Right lobe of liver (tissue), 6 donors: ENCODE measurements at regions not wholly inside any gene's neighbourhood (a gene's known extent, or its start where the extent isn't known, plus 50 kb on each side); places are given as distances from the start of the nearest gene placed in this dataset.

Experiments
- ATAC-seq, 4 donors: fragments of 200-7000 bp; cut with Tn5 transposase; one replicate each; pipeline ENCODE4 v1.9.1; 2020; ENCODE audit warnings: mild to moderate bottlenecking in 4 of 4, moderate library complexity in 4 of 4
- DNase-seq, 3 donors: peaks; one replicate each; pipeline ENCODE4 v3.0.0-alpha.2; 2020
- H3K27ac ChIP-seq, 3 donors: fragments of 200-600 bp; one replicate each; pipeline ENCODE4 v1.8.0; 2022
- H3K27me3 ChIP-seq, 2 donors: fragments of 200-600 bp; one replicate each; pipeline ENCODE4 v1.8.0; 2022
- H3K36me3 ChIP-seq, 4 donors: fragments of 200-600 bp; sonication (generic) in 1 of 4; one replicate each; pipeline versions ENCODE4 v1.5.1 to v1.8.0; 2017 to 2022; ENCODE audit warnings: control low read depth in 1 of 4
- H3K4me1 ChIP-seq, 4 donors: fragments of 200-600 bp; sonication (generic) in 1 of 4; one replicate each; pipeline versions ENCODE4 v1.5.1 to v1.8.0; 2017 to 2022; ENCODE audit warnings: control low read depth in 1 of 4
- H3K4me3 ChIP-seq, 3 donors: fragments of 200-600 bp; one replicate each; pipeline ENCODE4 v1.8.0; 2022
- H3K9me3 ChIP-seq, 4 donors: fragments of 200-600 bp; sonication (generic) in 1 of 4; one replicate each; pipeline versions ENCODE4 v1.5.1 to v1.8.0; 2017 to 2022; ENCODE audit warnings: control low read depth in 1 of 4
- CTCF ChIP-seq, 4 donors: fragments of 200-600 bp in 3 of 4; fragments of 450-650 bp in 1 of 4; IDR thresholded peaks; one replicate each; pipeline versions ENCODE4 v1.5.1 to v1.8.0; 2016 to 2022; ENCODE audit warnings: antibody characterized with exemption in 4 of 4, mild to moderate bottlenecking in 2 of 4
- POLR2A ChIP-seq: fragments of 450-650 bp; IDR thresholded peaks from one replicate; pipeline ENCODE4 v1.6.1; 2017; ENCODE audit warnings: antibody characterized with exemption, mild to moderate bottlenecking
- WGBS: methylation state at CpG from one replicate; pipeline ENCODE4 v1.1.6; 2018; ENCODE audit warnings: low coverage, low lambda C conversion rate; ENCODE audit not compliant: insufficient coverage; ENCODE audit errors: missing lambda C conversion rate; 5-methylcytosine and 5-hydroxymethylcytosine counted together
- intact Hi-C, 2 donors: fragments of 100-400 bp; cut with DNase I; formaldehyde crosslinking; loops; one replicate each; pipeline versions ENCODE4 v1.11.2 to v1.14.1; 2022
- donor health status: DM: no; HTN: yes; CAD: no.
- donor health status: DM: no; HTN: no; CAD: no.
- donor health status: DM: no; HTN: no; CAD: no.
- donor health status: DM: no; HTN: yes; CAD: no.
- donor health status: DM: no; HTN: yes; CAD: no.

GRCh38 chr3:189109145-189109544, 62.6 kb upstream of the TPRG1 start:
- no peaks in the 10 kb centered on the region for H3K27me3 ChIP-seq
- H3K27ac ChIP-seq: no peak overlapping the region
- 85% methylated on average over 8 of the region's 8 CpGs for WGBS
- DNase-seq: no peak
- no peak overlapping the region for H3K4me3 ChIP-seq
- no peaks in the 10 kb centered on the region for H3K4me1 ChIP-seq
- intact Hi-C loops: no loop called here
- ATAC-seq: no peak
- H3K36me3 ChIP-seq: no peaks in the 10 kb centered on the region
- H3K9me3 ChIP-seq: no peaks in the 10 kb centered on the region
- no peak for TF ChIP-seq POLR2A
- TF ChIP-seq CTCF (IDR thresholded peaks at IDR 0.05): no peak

- Histone ChIP-seq H3K4me1 (no peaks in the 10 kb centered on the region), H3K27me3 (no peaks in the 10 kb centered on the region), H3K36me3 (no peaks in the 10 kb centered on the region), H3K9me3 (no peaks in the 10 kb centered on the region), H3K4me3 (no peak overlapping the region), H3K27ac (no peak overlapping the region)
- ATAC-seq (no peak), DNase-seq (no peak)
- TF ChIP-seq POLR2A (no peak), CTCF (IDR thresholded peaks at IDR 0.05) (no peak)
- WGBS: 73% methylated on average over 1 of the region's 1 CpG
- intact Hi-C loops: no loop called here
Measured at GRCh38 chr3:189117087-189117486, 54.7 kb upstream of the TPRG1 start.

- H3K4me1 ChIP-seq: peaks cover 0 to 15% (median 6%) of the 10 kb centered on the region in 4 donors
- DNase-seq: no peak
- no peak overlapping the region for H3K27ac ChIP-seq
- WGBS: 86% methylated on average over 1 of the region's 1 CpG
- TF ChIP-seq POLR2A (no peak), CTCF (IDR thresholded peaks at IDR 0.05) (no peak)
- intact Hi-C loops: no loop called here
- no peaks in the 10 kb centered on the region for H3K27me3 ChIP-seq
- H3K36me3 ChIP-seq: no peaks in the 10 kb centered on the region
- no peak for ATAC-seq
- H3K4me3 ChIP-seq: no peak overlapping the region
- no peaks in the 10 kb centered on the region for H3K9me3 ChIP-seq
Measured at GRCh38 chr3:189118896-189119295, 52.9 kb upstream of the TPRG1 start.

GRCh38 chr3:189119950-189120349, 51.8 kb upstream of the TPRG1 start:
- no peaks in the 10 kb centered on the region for H3K9me3 ChIP-seq
- H3K27me3 ChIP-seq: no peaks in the 10 kb centered on the region
- peaks cover 0 to 19% (median 8%) of the 10 kb centered on the region in 4 donors for H3K4me1 ChIP-seq
- 100% methylated on average over 3 of the region's 3 CpGs for WGBS
- H3K4me3 ChIP-seq: no peak overlapping the region
- intact Hi-C loops: no loop called here
- ATAC-seq (no peak), DNase-seq (no peak)
- no peak overlapping the region for H3K27ac ChIP-seq
- H3K36me3 ChIP-seq: no peaks in the 10 kb centered on the region
- TF ChIP-seq POLR2A: no peak
- no peak for TF ChIP-seq CTCF (IDR thresholded peaks at IDR 0.05)

GRCh38 chr3:189121092-189121491, 50.7 kb upstream of the TPRG1 start:
- H3K27me3 ChIP-seq: no peaks in the 10 kb centered on the region
- ATAC-seq (peak in 2 of 4 donors; percentile 11 to 24), DNase-seq (no peak)
- H3K4me1 ChIP-seq: peaks cover 0 to 19% (median 8%) of the 10 kb centered on the region in 4 donors
- H3K27ac ChIP-seq: no peak overlapping the region
- no peak for TF ChIP-seq CTCF (IDR thresholded peaks at IDR 0.05)
- no peak for TF ChIP-seq POLR2A
- intact Hi-C loops: no loop called here
- H3K4me3 ChIP-seq: no peak overlapping the region
- no peaks in the 10 kb centered on the region for H3K9me3 ChIP-seq
- 52% methylated on average over 2 of the region's 2 CpGs for WGBS
- H3K36me3 ChIP-seq: no peaks in the 10 kb centered on the region
